Spinal cord (tissue), 9 donors: ENCODE measurements at regions not wholly inside any gene's neighbourhood (a gene's known extent, or its start where the extent isn't known, plus 50 kb on each side); places are given as distances from the start of the nearest gene placed in this dataset.
A peak's percentile ranks its signal among the peaks of the same experiment; 100 is the strongest.
"Not testable (repeated sequence)": the region's sequence is repeated elsewhere in the genome, so short reads cannot be mapped to it uniquely, and the experiment has no call there.

ENCODE experiments used
- DNase-seq, 6 donors: peaks; one replicate each; pipeline versions ENCODE4 v3.0.0 to v3.0.0-alpha.2; 2013 to 2015; ENCODE audit warnings: low spot score in 6 of 6, low read depth in 4 of 6
- H3K27ac ChIP-seq: one replicate; pipeline ENCODE4 v1.5.1; 2013; ENCODE audit warnings: low read depth, low read length, control low read depth
- H3K27me3 ChIP-seq: one replicate; pipeline ENCODE4 v1.6.1; 2013; ENCODE audit warnings: low read length; ENCODE audit not compliant: control insufficient read depth, insufficient read depth
- H3K36me3 ChIP-seq: one replicate; pipeline ENCODE4 v1.6.1; 2013; ENCODE audit warnings: low read length; ENCODE audit not compliant: control insufficient read depth, insufficient read depth
- H3K4me1 ChIP-seq: one replicate; pipeline ENCODE4 v1.6.1; 2013; ENCODE audit warnings: low read length; ENCODE audit not compliant: control insufficient read depth, insufficient read depth
- H3K4me3 ChIP-seq: one replicate; pipeline ENCODE4 v1.5.1; 2013; ENCODE audit warnings: low read depth, low read length, control low read depth
- H3K9me3 ChIP-seq: one replicate; pipeline ENCODE4 v1.6.1; 2013; ENCODE audit warnings: low read length; ENCODE audit not compliant: control insufficient read depth, insufficient read depth
- WGBS: methylation state at CpG from one replicate; pipeline ENCODE4 v1.1.5; 2013; ENCODE audit warnings: missing lambda C conversion rate; ENCODE audit not compliant: insufficient coverage; 5-methylcytosine and 5-hydroxymethylcytosine counted together
- donor health status: healthy.

- not testable (repeated sequence) for H3K4me3 ChIP-seq, H3K4me1 ChIP-seq, DNase-seq, H3K36me3 ChIP-seq, H3K27me3 ChIP-seq, H3K9me3 ChIP-seq, H3K27ac ChIP-seq
- WGBS, result 79% methylated on average over 3 of the region's 6 CpGs
Measured at GRCh38 chr6:86283596-86283995, 640.9 kb upstream of the SYNCRIP start.

GRCh38 chr6:86276056-86276455 is 633.4 kb upstream of the SYNCRIP start:
- 91% methylated on average over 5 of the region's 5 CpGs for WGBS
- H3K4me3 ChIP-seq, result no peak overlapping the region
- no peaks in the 10 kb centered on the region for H3K4me1 ChIP-seq
- H3K36me3 ChIP-seq, result no peaks in the 10 kb centered on the region
- H3K27me3 ChIP-seq, result no peaks in the 10 kb centered on the region
- no peak for DNase-seq
- no peaks in the 10 kb centered on the region for H3K9me3 ChIP-seq
- H3K27ac ChIP-seq, result no peak overlapping the region

- DNase-seq, result no peak
- Histone ChIP-seq H3K4me3 (no peak overlapping the region), H3K27me3 (no peaks in the 10 kb centered on the region), H3K27ac (no peak overlapping the region), H3K4me1 (no peaks in the 10 kb centered on the region), H3K9me3 (no peaks in the 10 kb centered on the region), H3K36me3 (no peaks in the 10 kb centered on the region)
- WGBS, result no CpG with 5 or more reads among the region's 2 CpGs
Measured at GRCh38 chr6:86273936-86274335, 631.2 kb upstream of the SYNCRIP start.

- H3K36me3 ChIP-seq, result no peaks in the 10 kb centered on the region
- no peak overlapping the region for H3K27ac ChIP-seq
- no peak overlapping the region for H3K4me3 ChIP-seq
- no peaks in the 10 kb centered on the region for H3K9me3 ChIP-seq
- H3K27me3 ChIP-seq, result no peaks in the 10 kb centered on the region
- WGBS, result 54% methylated on average over 2 of the region's 4 CpGs
- no peak for DNase-seq
- no peaks in the 10 kb centered on the region for H3K4me1 ChIP-seq
Measured at GRCh38 chr6:86256615-86257187, 614.0 kb upstream of the SYNCRIP start.

GRCh38 chr6:86255973-86256372 is 613.3 kb upstream of the SYNCRIP start:
- no peak for DNase-seq
- Histone ChIP-seq H3K4me3 (no peak overlapping the region), H3K36me3 (no peaks in the 10 kb centered on the region), H3K4me1 (no peaks in the 10 kb centered on the region), H3K27me3 (no peaks in the 10 kb centered on the region), H3K27ac (no peak overlapping the region), H3K9me3 (no peaks in the 10 kb centered on the region)
- 89% methylated on average over 1 of the region's 1 CpG for WGBS

- H3K9me3 ChIP-seq, result no peaks in the 10 kb centered on the region
- H3K4me1 ChIP-seq, result no peaks in the 10 kb centered on the region
- no peak overlapping the region for H3K4me3 ChIP-seq
- no peaks in the 10 kb centered on the region for H3K27me3 ChIP-seq
- H3K36me3 ChIP-seq, result no peaks in the 10 kb centered on the region
- H3K27ac ChIP-seq, result no peak overlapping the region
- WGBS, result no CpG with 5 or more reads among the region's 1 CpG
- DNase-seq, result no peak
Measured at GRCh38 chr6:86251106-86251505, 608.4 kb upstream of the SYNCRIP start.

- Histone ChIP-seq H3K27ac (no peak overlapping the region), H3K4me3 (no peak overlapping the region), H3K27me3 (no peaks in the 10 kb centered on the region), H3K36me3 (no peaks in the 10 kb centered on the region), H3K4me1 (no peaks in the 10 kb centered on the region), H3K9me3 (no peaks in the 10 kb centered on the region)
- WGBS, result 40% methylated on average over 1 of the region's 2 CpGs
- DNase-seq, result peak in 2 of 6 donors; percentile 8 to 19
Measured at GRCh38 chr6:86217906-86218305, 575.2 kb upstream of the SYNCRIP start.

- Histone ChIP-seq H3K36me3 (no peaks in the 10 kb centered on the region), H3K9me3 (no peaks in the 10 kb centered on the region), H3K27ac (no peak overlapping the region), H3K4me3 (no peak overlapping the region), H3K27me3 (no peaks in the 10 kb centered on the region), H3K4me1 (no peaks in the 10 kb centered on the region)
- peak in 1 of 6 donors; percentile 61 for DNase-seq
- WGBS, result no CpG with 5 or more reads among the region's 2 CpGs
Measured at GRCh38 chr6:86215323-86215722, 572.6 kb upstream of the SYNCRIP start.

GRCh38 chr6:86205980-86206379 is 563.3 kb upstream of the SYNCRIP start:
- no peak overlapping the region for H3K27ac ChIP-seq
- H3K4me1 ChIP-seq, result no peaks in the 10 kb centered on the region
- H3K36me3 ChIP-seq, result no peaks in the 10 kb centered on the region
- H3K9me3 ChIP-seq, result no peaks in the 10 kb centered on the region
- DNase-seq, result no peak
- 81% methylated on average over 6 of the region's 10 CpGs for WGBS
- no peak overlapping the region for H3K4me3 ChIP-seq
- no peaks in the 10 kb centered on the region for H3K27me3 ChIP-seq

GRCh38 chr6:86203044-86203443 is 560.4 kb upstream of the SYNCRIP start:
- DNase-seq, result no peak
- no peaks in the 10 kb centered on the region for H3K27me3 ChIP-seq
- H3K4me3 ChIP-seq, result no peak overlapping the region
- peaks cover 2% of the 10 kb centered on the region for H3K9me3 ChIP-seq
- H3K36me3 ChIP-seq, result no peaks in the 10 kb centered on the region
- WGBS, result no CpG with 5 or more reads among the region's 3 CpGs
- H3K4me1 ChIP-seq, result no peaks in the 10 kb centered on the region
- H3K27ac ChIP-seq, result no peak overlapping the region
